A549 (cell line): ENCODE measurements at regions not wholly inside any gene's neighbourhood (a gene's known extent, or its start where the extent isn't known, plus 50 kb on each side); places are given as distances from the start of the nearest gene placed in this dataset.

ENCODE experiments used
- EHMT2 ChIP-seq: fragments of 200-600 bp; sonication (generic); IDR thresholded peaks from 2 replicates; pipeline ENCODE4 v1.6.1; 2016; ENCODE audit warnings: antibody characterized with exemption, low read depth, mild to moderate bottlenecking, moderate library complexity
- GATA3 ChIP-seq: IDR thresholded peaks from 2 replicates; pipeline ENCODE4 v1.6.1; 2012; ENCODE audit warnings: borderline replicate concordance
- JUN ChIP-seq, 2 experiments: fragments of >200 bp; sonication (Bioruptor Twin); formaldehyde crosslinking; IDR thresholded peaks; 2 replicates in 1 of 2; 3 replicates in 1 of 2; pipeline ENCODE4 v1.6.1; 2016 to 2017
- KDM1A ChIP-seq: fragments of 200-600 bp; sonication (generic); IDR thresholded peaks from 2 replicates; pipeline ENCODE4 v1.6.1; 2016; ENCODE audit warnings: low read depth, mild to moderate bottlenecking
- MYC ChIP-seq: IDR thresholded peaks from 2 replicates; pipeline ENCODE4 v1.6.1; 2012; ENCODE audit warnings: mild to moderate bottlenecking, inconsistent platforms, low read length, improper control_type of control experiment, borderline replicate concordance
- POLR2A ChIP-seq: IDR thresholded peaks from 2 replicates; pipeline ENCODE4 v1.6.1; 2012; ENCODE audit warnings: mild to moderate bottlenecking, low read length
- RCOR1 ChIP-seq: fragments of 150-350 bp; IDR thresholded peaks from 2 replicates; pipeline ENCODE4 v1.6.1; 2014; ENCODE audit warnings: antibody characterized with exemption, low read length, low read depth
- RFX5 ChIP-seq: fragments of 450-650 bp; IDR thresholded peaks from 2 replicates; pipeline ENCODE4 v1.7.1; 2014; ENCODE audit warnings: antibody characterized with exemption, mild to moderate bottlenecking, moderate library complexity
- ZFP36 ChIP-seq: fragments of 450-650 bp; IDR thresholded peaks from 2 replicates; pipeline ENCODE4 v1.6.1; 2014; ENCODE audit warnings: borderline replicate concordance; ENCODE audit not compliant: partially characterized antibody
- ZNF302 ChIP-seq: fragments of 250-450 bp; sonication (Bioruptor Pico); IDR thresholded peaks from 2 replicates; pipeline ENCODE4 v1.9.0; 2021; ENCODE audit warnings: inconsistent platforms, mild to moderate bottlenecking, moderate library complexity
- TF ChIP-seq, protein P1 (sequence below): fragments of >200 bp; sonication (Bioruptor Twin); formaldehyde crosslinking; IDR thresholded peaks from 3 replicates; pipeline ENCODE4 v1.5.1; 2016
- TF ChIP-seq, protein P2 (sequence below): fragments of 200-600 bp; sonication (generic); IDR thresholded peaks from 2 replicates; pipeline ENCODE4 v1.6.1; 2016; ENCODE audit warnings: antibody characterized with exemption, mild to moderate bottlenecking, moderate library complexity

DNA sequence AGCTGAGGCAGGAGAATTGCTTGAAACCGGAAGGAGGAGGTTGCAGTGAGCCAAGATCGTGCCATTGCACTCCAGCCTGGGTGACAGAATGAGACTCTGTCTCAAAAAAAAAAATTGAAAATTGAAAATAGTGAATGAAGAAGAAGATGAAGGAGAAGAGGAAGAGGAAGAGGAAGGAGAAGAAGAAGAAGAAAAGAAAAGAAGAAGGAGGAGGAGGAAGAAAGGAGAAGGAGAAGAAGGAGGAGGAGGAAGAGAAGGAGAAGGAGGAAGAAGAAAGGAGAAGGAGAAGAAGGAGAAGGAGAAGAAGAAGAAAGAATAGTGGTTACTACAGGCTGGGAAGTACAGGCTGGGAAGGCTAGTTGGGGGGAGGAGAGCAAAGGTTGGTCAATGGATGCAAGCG lies 124.3 kb upstream of the CPSF6 start:
- no peak for TF ChIP-seq KDM1A
- no peak for TF ChIP-seq EHMT2
- TF ChIP-seq, protein P1, sequence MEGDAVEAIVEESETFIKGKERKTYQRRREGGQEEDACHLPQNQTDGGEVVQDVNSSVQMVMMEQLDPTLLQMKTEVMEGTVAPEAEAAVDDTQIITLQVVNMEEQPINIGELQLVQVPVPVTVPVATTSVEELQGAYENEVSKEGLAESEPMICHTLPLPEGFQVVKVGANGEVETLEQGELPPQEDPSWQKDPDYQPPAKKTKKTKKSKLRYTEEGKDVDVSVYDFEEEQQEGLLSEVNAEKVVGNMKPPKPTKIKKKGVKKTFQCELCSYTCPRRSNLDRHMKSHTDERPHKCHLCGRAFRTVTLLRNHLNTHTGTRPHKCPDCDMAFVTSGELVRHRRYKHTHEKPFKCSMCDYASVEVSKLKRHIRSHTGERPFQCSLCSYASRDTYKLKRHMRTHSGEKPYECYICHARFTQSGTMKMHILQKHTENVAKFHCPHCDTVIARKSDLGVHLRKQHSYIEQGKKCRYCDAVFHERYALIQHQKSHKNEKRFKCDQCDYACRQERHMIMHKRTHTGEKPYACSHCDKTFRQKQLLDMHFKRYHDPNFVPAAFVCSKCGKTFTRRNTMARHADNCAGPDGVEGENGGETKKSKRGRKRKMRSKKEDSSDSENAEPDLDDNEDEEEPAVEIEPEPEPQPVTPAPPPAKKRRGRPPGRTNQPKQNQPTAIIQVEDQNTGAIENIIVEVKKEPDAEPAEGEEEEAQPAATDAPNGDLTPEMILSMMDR = no peak
- no peak for TF ChIP-seq GATA3
- TF ChIP-seq ZFP36 = no peak
- no peak for TF ChIP-seq ZNF302 (CRISPR knock-in tag)
- no peak for TF ChIP-seq POLR2A
- TF ChIP-seq RCOR1 = no peak
- TF ChIP-seq JUN (IDR thresholded peaks at IDR 0.05) = no peak
- no peak for TF ChIP-seq RFX5
- TF ChIP-seq MYC = no peak
- TF ChIP-seq, protein P2, sequence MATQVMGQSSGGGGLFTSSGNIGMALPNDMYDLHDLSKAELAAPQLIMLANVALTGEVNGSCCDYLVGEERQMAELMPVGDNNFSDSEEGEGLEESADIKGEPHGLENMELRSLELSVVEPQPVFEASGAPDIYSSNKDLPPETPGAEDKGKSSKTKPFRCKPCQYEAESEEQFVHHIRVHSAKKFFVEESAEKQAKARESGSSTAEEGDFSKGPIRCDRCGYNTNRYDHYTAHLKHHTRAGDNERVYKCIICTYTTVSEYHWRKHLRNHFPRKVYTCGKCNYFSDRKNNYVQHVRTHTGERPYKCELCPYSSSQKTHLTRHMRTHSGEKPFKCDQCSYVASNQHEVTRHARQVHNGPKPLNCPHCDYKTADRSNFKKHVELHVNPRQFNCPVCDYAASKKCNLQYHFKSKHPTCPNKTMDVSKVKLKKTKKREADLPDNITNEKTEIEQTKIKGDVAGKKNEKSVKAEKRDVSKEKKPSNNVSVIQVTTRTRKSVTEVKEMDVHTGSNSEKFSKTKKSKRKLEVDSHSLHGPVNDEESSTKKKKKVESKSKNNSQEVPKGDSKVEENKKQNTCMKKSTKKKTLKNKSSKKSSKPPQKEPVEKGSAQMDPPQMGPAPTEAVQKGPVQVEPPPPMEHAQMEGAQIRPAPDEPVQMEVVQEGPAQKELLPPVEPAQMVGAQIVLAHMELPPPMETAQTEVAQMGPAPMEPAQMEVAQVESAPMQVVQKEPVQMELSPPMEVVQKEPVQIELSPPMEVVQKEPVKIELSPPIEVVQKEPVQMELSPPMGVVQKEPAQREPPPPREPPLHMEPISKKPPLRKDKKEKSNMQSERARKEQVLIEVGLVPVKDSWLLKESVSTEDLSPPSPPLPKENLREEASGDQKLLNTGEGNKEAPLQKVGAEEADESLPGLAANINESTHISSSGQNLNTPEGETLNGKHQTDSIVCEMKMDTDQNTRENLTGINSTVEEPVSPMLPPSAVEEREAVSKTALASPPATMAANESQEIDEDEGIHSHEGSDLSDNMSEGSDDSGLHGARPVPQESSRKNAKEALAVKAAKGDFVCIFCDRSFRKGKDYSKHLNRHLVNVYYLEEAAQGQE = no peak
